ENCODE measurements at regions not wholly inside any gene's neighbourhood (a gene's known extent, or its start where the extent isn't known, plus 50 kb on each side); places are given as distances from the start of the nearest gene placed in this dataset.

GRCh38 chr7:110007320-110008063 lies 1083.4 kb upstream of the LRRN3 start:
- Mint-ChIP-seq H3K27ac (no peak overlapping the region), H3K9me3 (no peaks in the 10 kb centered on the region), H3K4me3 (no peak overlapping the region), H3K36me3 (no peaks in the 10 kb centered on the region), H3K4me1 (no peaks in the 10 kb centered on the region)
- ATAC-seq (no peak), DNase-seq (ENCODE audit: low spot score in 2 of 2) (no peak)

- Mint-ChIP-seq H3K4me1 (no peaks in the 10 kb centered on the region), H3K27ac (no peak overlapping the region), H3K9me3 (no peaks in the 10 kb centered on the region), H3K4me3 (no peak overlapping the region), H3K36me3 (no peaks in the 10 kb centered on the region)
- ATAC-seq (no peak), DNase-seq (ENCODE audit: low spot score in 2 of 2) (no peak)
Observed at GRCh38 chr7:110010359-110010758, 1080.6 kb upstream of the LRRN3 start.

GRCh38 chr7:110017405-110017804 lies 1073.5 kb upstream of the LRRN3 start:
- Mint-ChIP-seq H3K9me3 (peaks cover 3% of the 10 kb centered on the region), H3K27ac (no peak overlapping the region), H3K36me3 (no peaks in the 10 kb centered on the region), H3K4me1 (no peaks in the 10 kb centered on the region), H3K4me3 (no peak overlapping the region)
- no peak for ATAC-seq
- DNase-seq (ENCODE audit: low spot score in 2 of 2), result no peak

GRCh38 chr7:110027385-110027784 lies 1063.5 kb upstream of the LRRN3 start:
- no peak for DNase-seq (ENCODE audit: low spot score in 2 of 2)
- H3K9me3 Mint-ChIP-seq, result peaks cover 11% of the 10 kb centered on the region
- no peak for ATAC-seq
- H3K4me3 Mint-ChIP-seq, result no peak overlapping the region
- no peak overlapping the region for H3K27ac Mint-ChIP-seq
- H3K36me3 Mint-ChIP-seq, result no peaks in the 10 kb centered on the region
- no peaks in the 10 kb centered on the region for H3K4me1 Mint-ChIP-seq

GRCh38 chr7:110043519-110043918 lies 1047.4 kb upstream of the LRRN3 start:
- Mint-ChIP-seq H3K36me3 (no peaks in the 10 kb centered on the region), H3K4me3 (no peak overlapping the region), H3K27ac (no peak overlapping the region), H3K9me3 (peaks cover 5% of the 10 kb centered on the region), H3K4me1 (no peaks in the 10 kb centered on the region)
- ATAC-seq, result no peak
- no peak for DNase-seq (ENCODE audit: low spot score in 2 of 2)

- Mint-ChIP-seq H3K4me3 (no peak overlapping the region), H3K27ac (no peak overlapping the region), H3K9me3 (peaks cover 12% of the 10 kb centered on the region), H3K4me1 (no peaks in the 10 kb centered on the region), H3K36me3 (no peaks in the 10 kb centered on the region)
- no peak for ATAC-seq
- no peak for DNase-seq (ENCODE audit: low spot score in 2 of 2)
Observed at GRCh38 chr7:110050785-110051184, 1040.1 kb upstream of the LRRN3 start.

GRCh38 chr7:110051372-110051771 lies 1039.6 kb upstream of the LRRN3 start:
- peaks cover 14% of the 10 kb centered on the region for H3K9me3 Mint-ChIP-seq
- DNase-seq (ENCODE audit: low spot score in 2 of 2) (no peak), ATAC-seq (no peak)
- no peaks in the 10 kb centered on the region for H3K4me1 Mint-ChIP-seq
- H3K4me3 Mint-ChIP-seq, result no peak overlapping the region
- no peak overlapping the region for H3K27ac Mint-ChIP-seq
- H3K36me3 Mint-ChIP-seq, result no peaks in the 10 kb centered on the region

GRCh38 chr7:110056331-110056730 lies 1034.6 kb upstream of the LRRN3 start:
- no peak for ATAC-seq
- Mint-ChIP-seq H3K9me3 (peaks cover 9% of the 10 kb centered on the region), H3K4me3 (no peak overlapping the region), H3K4me1 (no peaks in the 10 kb centered on the region), H3K36me3 (no peaks in the 10 kb centered on the region), H3K27ac (no peak overlapping the region)
- no peak for DNase-seq (ENCODE audit: low spot score in 2 of 2)

- no peak for ATAC-seq
- no peaks in the 10 kb centered on the region for H3K36me3 Mint-ChIP-seq
- H3K4me3 Mint-ChIP-seq, result no peak overlapping the region
- no peak overlapping the region for H3K27ac Mint-ChIP-seq
- no peak for DNase-seq (ENCODE audit: low spot score in 2 of 2)
- H3K9me3 Mint-ChIP-seq, result peaks cover 12% of the 10 kb centered on the region
- no peaks in the 10 kb centered on the region for H3K4me1 Mint-ChIP-seq
Observed at GRCh38 chr7:110058401-110058800, 1032.5 kb upstream of the LRRN3 start.

- ATAC-seq, result no peak
- DNase-seq (ENCODE audit: low spot score in 2 of 2), result no peak
- Mint-ChIP-seq H3K4me1 (no peaks in the 10 kb centered on the region), H3K9me3 (peaks cover 10% of the 10 kb centered on the region), H3K4me3 (no peak overlapping the region), H3K27ac (no peak overlapping the region), H3K36me3 (no peaks in the 10 kb centered on the region)
Observed at GRCh38 chr7:110061387-110061786, 1029.5 kb upstream of the LRRN3 start.

GRCh38 chr7:110065121-110065520 lies 1025.8 kb upstream of the LRRN3 start:
- H3K36me3 Mint-ChIP-seq, result no peaks in the 10 kb centered on the region
- H3K4me3 Mint-ChIP-seq, result no peak overlapping the region
- ATAC-seq, result no peak
- no peak overlapping the region for H3K27ac Mint-ChIP-seq
- peaks cover 11% of the 10 kb centered on the region for H3K9me3 Mint-ChIP-seq
- DNase-seq (ENCODE audit: low spot score in 2 of 2), result no peak
- H3K4me1 Mint-ChIP-seq, result no peaks in the 10 kb centered on the region

- H3K27ac Mint-ChIP-seq, result no peak overlapping the region
- ATAC-seq, result no peak
- H3K4me3 Mint-ChIP-seq, result no peak overlapping the region
- H3K4me1 Mint-ChIP-seq, result no peaks in the 10 kb centered on the region
- DNase-seq (ENCODE audit: low spot score in 2 of 2), result no peak
- H3K9me3 Mint-ChIP-seq, result peaks cover 11% of the 10 kb centered on the region
- H3K36me3 Mint-ChIP-seq, result no peaks in the 10 kb centered on the region
Observed at GRCh38 chr7:110066843-110067242, 1024.1 kb upstream of the LRRN3 start.

- Mint-ChIP-seq H3K4me3 (no peak overlapping the region), H3K36me3 (no peaks in the 10 kb centered on the region)
Observed at GRCh38 chr7:110071192-110071591, 1019.7 kb upstream of the LRRN3 start.

GRCh38 chr7:110075450-110075849 lies 1015.5 kb upstream of the LRRN3 start:
- no peaks in the 10 kb centered on the region for H3K36me3 Mint-ChIP-seq
- peaks cover 5% of the 10 kb centered on the region for H3K9me3 Mint-ChIP-seq
- no peak overlapping the region for H3K4me3 Mint-ChIP-seq
- DNase-seq (ENCODE audit: low spot score in 2 of 2) (no peak), ATAC-seq (no peak)
- no peaks in the 10 kb centered on the region for H3K4me1 Mint-ChIP-seq
- no peak overlapping the region for H3K27ac Mint-ChIP-seq

More at GRCh38 chr7:110071192-110071591, 1019.7 kb upstream of the LRRN3 start:
- no peaks in the 10 kb centered on the region for H3K4me1 Mint-ChIP-seq
- no peak for DNase-seq (ENCODE audit: low spot score in 2 of 2)
- no peak for ATAC-seq
- H3K9me3 Mint-ChIP-seq, result peaks cover 3% of the 10 kb centered on the region
- H3K27ac Mint-ChIP-seq, result no peak overlapping the region

GRCh38 chr7:110076194-110076593 lies 1014.7 kb upstream of the LRRN3 start:
- ATAC-seq, result no peak
- Mint-ChIP-seq H3K27ac (no peak overlapping the region), H3K4me1 (no peaks in the 10 kb centered on the region), H3K36me3 (no peaks in the 10 kb centered on the region), H3K4me3 (no peak overlapping the region), H3K9me3 (peaks cover 5% of the 10 kb centered on the region)
- no peak for DNase-seq (ENCODE audit: low spot score in 2 of 2)

GRCh38 chr7:110084181-110084807 lies 1006.6 kb upstream of the LRRN3 start:
- Mint-ChIP-seq H3K4me3 (no peak overlapping the region), H3K36me3 (no peaks in the 10 kb centered on the region), H3K27ac (no peak overlapping the region), H3K4me1 (no peaks in the 10 kb centered on the region), H3K9me3 (no peaks in the 10 kb centered on the region)
- DNase-seq (ENCODE audit: low spot score in 2 of 2), result no peak
- no peak for ATAC-seq
